HepG2 (cell line): ENCODE measurements at regions not wholly inside any gene's neighbourhood (a gene's known extent, or its start where the extent isn't known, plus 50 kb on each side); places are given as distances from the start of the nearest gene placed in this dataset.

ENCODE experiments used
- BORCS8-MEF2B ChIP-seq: sonication (generic); formaldehyde crosslinking; IDR thresholded peaks from 2 replicates; pipeline ENCODE4 v1.8.0; 2022; ENCODE audit warnings: mild to moderate bottlenecking, missing genetic modification reagents
- CTCF ChIP-seq: sonication (generic); formaldehyde crosslinking; IDR thresholded peaks from 2 replicates; pipeline ENCODE4 v1.5.0; 2020; ENCODE audit warnings: mild to moderate bottlenecking, missing genetic modification reagents, moderate library complexity
- E2F1 ChIP-seq: sonication (generic); formaldehyde crosslinking; IDR thresholded peaks from 2 replicates; pipeline ENCODE4 v1.5.0; 2020; ENCODE audit warnings: missing genetic modification reagents
- EZH2 ChIP-seq: conservative IDR thresholded peaks from 2 replicates; pipeline ENCODE4 v1.6.1; 2012; ENCODE audit warnings: mild to moderate bottlenecking, low read depth, low read length, moderate library complexity
- FOSL1 ChIP-seq: sonication (generic); formaldehyde crosslinking; IDR thresholded peaks from 2 replicates; pipeline ENCODE4 v1.9.0; 2021; ENCODE audit warnings: missing genetic modification reagents, borderline replicate concordance
- GPN1 ChIP-seq: sonication (generic); formaldehyde crosslinking; IDR thresholded peaks from 2 replicates; pipeline ENCODE4 v1.5.1; 2020; ENCODE audit warnings: missing genetic modification reagents, borderline replicate concordance
- JARID2 ChIP-seq: sonication (generic); formaldehyde crosslinking; IDR thresholded peaks from 2 replicates; pipeline ENCODE4 v1.8.1; 2023; ENCODE audit warnings: missing genetic modification reagents, inconsistent platforms; ENCODE audit not compliant: insufficient replicate concordance
- MTA3 ChIP-seq: sonication (generic); formaldehyde crosslinking; IDR thresholded peaks from 2 replicates; pipeline ENCODE4 v1.4.0; 2020; ENCODE audit warnings: missing genetic modification reagents
- POLR2A ChIP-seq, 2 experiments: IDR thresholded peaks; 2 replicates each; pipeline ENCODE4 v1.6.1; 2011; ENCODE audit warnings: low read depth in 2 of 2, low read length in 2 of 2, mild to moderate bottlenecking in 1 of 2, moderate library complexity in 1 of 2; ENCODE audit not compliant: insufficient read depth in 1 of 2
- TGIF2 ChIP-seq: IDR thresholded peaks from 2 replicates; pipeline ENCODE4 v1.6.1; 2016; ENCODE audit warnings: control low read depth, missing compliant biosample characterization
- ZNF24 ChIP-seq: fragments of 450-650 bp; IDR thresholded peaks from 2 replicates; pipeline ENCODE4 v1.6.1; 2017; ENCODE audit warnings: antibody characterized with exemption, mild to moderate bottlenecking
- ZNF557 ChIP-seq: sonication (generic); formaldehyde crosslinking; IDR thresholded peaks from 2 replicates; pipeline ENCODE4 v1.4.0; 2020; ENCODE audit warnings: missing genetic modification reagents
- ZNF629 ChIP-seq: sonication (generic); formaldehyde crosslinking; conservative IDR thresholded peaks from 2 replicates; pipeline ENCODE4 v1.5.0; 2020; ENCODE audit warnings: missing genetic modification reagents
- ZNF841 ChIP-seq: sonication (generic); formaldehyde crosslinking; IDR thresholded peaks from 2 replicates; pipeline ENCODE4 v1.8.1; 2023; ENCODE audit warnings: missing genetic modification reagents, borderline replicate concordance

DNA sequence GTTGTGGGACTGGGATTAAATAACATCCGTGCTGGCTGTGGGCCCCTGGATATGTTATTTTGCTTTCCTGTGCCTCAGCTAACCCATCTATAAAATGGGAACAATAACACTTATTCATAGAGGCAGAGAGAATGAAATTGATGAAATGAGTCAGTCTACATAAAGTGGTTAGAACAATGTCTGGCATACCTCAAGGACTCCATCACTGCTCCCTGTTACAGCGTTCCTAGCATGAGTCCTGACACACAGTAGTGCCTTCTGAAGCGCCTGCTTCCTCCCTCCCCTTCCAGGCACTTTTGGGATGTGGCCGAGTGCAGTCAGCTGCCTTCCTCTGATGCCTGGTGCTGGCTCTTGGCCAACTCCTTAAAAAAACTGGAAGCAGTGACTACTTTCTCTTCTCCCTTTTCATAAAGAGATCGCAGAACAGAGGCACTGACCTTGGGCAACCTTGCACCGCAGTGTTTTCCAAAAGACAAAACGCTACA is 108.4 kb upstream of the ZMIZ1 start:
- TF ChIP-seq CTCF (CRISPR knock-in tag) (no peak), POLR2A (IDR thresholded peaks at IDR 0.05; ENCODE audit: insufficient read depth in 1 of 2, low read depth in 2 of 2, low read length in 2 of 2) (no peak), JARID2 (no peak), GPN1 (no peak), ZNF24 (no peak), ZNF557 (CRISPR knock-in tag) (no peak), TGIF2 (CRISPR knock-in tag) (no peak), EZH2 (no peak), MTA3 (no peak), ZNF841 (CRISPR knock-in tag) (no peak), ZNF629 (peak; percentile 70), BORCS8-MEF2B (no peak), FOSL1 (CRISPR knock-in tag) (no peak), E2F1 (CRISPR knock-in tag) (no peak)
